Activated CD4-positive, alpha-beta T cell treated with anti-CD3 and anti-CD28 coated beads for 36 hours (primary cell): ENCODE measurements at regions not wholly inside any gene's neighbourhood (a gene's known extent, or its start where the extent isn't known, plus 50 kb on each side); places are given as distances from the start of the nearest gene placed in this dataset.

Experiments used
- ATAC-seq: fragments of 200-7000 bp; cut with Tn5 transposase; one replicate; pipeline ENCODE4 v1.10.0; 2021; ENCODE audit warnings: mild to moderate bottlenecking, moderate library complexity
- CTCF ChIA-PET: fragments of 350-600 bp; sonication (Branson Sonifier 250); formaldehyde crosslinking; loops from one replicate; lab custom pipeline; 2021; ENCODE audit warnings: antibody characterized with exemption; lab: Charles Lee
- POLR2A ChIA-PET: fragments of 350-600 bp; sonication (Branson Sonifier 250); formaldehyde crosslinking; loops from one replicate; lab custom pipeline; 2021; ENCODE audit warnings: antibody characterized with exemption, inconsistent platforms; lab: Charles Lee
- DNase-seq: peaks from one replicate; pipeline ENCODE4 v3.0.0-alpha.2; 2020
- H3K27ac Mint-ChIP-seq: one replicate; pipeline ENCODE4 v1.8.0; 2021; ENCODE audit warnings: mixed read lengths
- H3K27me3 Mint-ChIP-seq: one replicate; pipeline ENCODE4 v1.8.0; 2021; ENCODE audit warnings: mixed read lengths
- H3K36me3 Mint-ChIP-seq: one replicate; pipeline ENCODE4 v1.8.0; 2021; ENCODE audit warnings: low read depth, mixed read lengths
- H3K4me1 Mint-ChIP-seq: one replicate; pipeline ENCODE4 v1.8.0; 2021; ENCODE audit warnings: mixed read lengths
- H3K4me3 Mint-ChIP-seq: one replicate; pipeline ENCODE4 v1.8.0; 2021; ENCODE audit warnings: mild to moderate bottlenecking, moderate library complexity, mixed read lengths
- H3K9me3 Mint-ChIP-seq: one replicate; pipeline ENCODE4 v1.8.0; 2021; ENCODE audit warnings: low read depth, mixed read lengths
- intact Hi-C, 2 experiments: fragments of 100-400 bp; cut with DNase I in 1 of 2; cut with micrococcal nuclease in 1 of 2; formaldehyde crosslinking; loops; one replicate each; pipeline versions ENCODE4 v1.14.2 to v1.15.1; 2022 to 2024; cut with DNase I, micrococcal nuclease

DNA sequence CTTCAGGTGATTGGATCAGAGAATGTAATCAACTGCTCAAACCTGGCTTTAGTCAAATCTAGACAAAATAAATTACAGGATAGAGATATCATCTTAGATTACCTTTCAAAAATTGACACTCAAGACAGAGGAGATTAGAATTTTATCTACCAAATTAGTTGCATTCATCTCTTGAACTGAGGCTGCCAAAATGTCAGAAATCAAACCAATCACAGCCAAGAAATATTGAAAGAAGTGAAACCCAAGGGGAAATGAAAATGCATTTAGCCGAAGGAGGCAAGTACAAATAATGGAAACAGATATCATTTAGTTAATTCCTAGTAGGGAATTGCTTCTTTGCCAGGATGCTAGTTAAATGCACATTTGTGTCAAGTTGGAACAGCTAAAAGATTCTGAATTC lies 261.1 kb upstream of the PDZRN3 start:
- H3K27ac Mint-ChIP-seq: no peak overlapping the region
- no peak overlapping the region for H3K4me3 Mint-ChIP-seq
- ATAC-seq: no peak
- no peaks in the 10 kb centered on the region for H3K36me3 Mint-ChIP-seq
- intact Hi-C loops: no loop called here
- no peak for DNase-seq
- H3K9me3 Mint-ChIP-seq: peaks cover 8% of the 10 kb centered on the region
- POLR2A ChIA-PET: no interaction called here
- no peaks in the 10 kb centered on the region for H3K4me1 Mint-ChIP-seq
- CTCF ChIA-PET: no interaction called here
- H3K27me3 Mint-ChIP-seq: no peaks in the 10 kb centered on the region

DNA sequence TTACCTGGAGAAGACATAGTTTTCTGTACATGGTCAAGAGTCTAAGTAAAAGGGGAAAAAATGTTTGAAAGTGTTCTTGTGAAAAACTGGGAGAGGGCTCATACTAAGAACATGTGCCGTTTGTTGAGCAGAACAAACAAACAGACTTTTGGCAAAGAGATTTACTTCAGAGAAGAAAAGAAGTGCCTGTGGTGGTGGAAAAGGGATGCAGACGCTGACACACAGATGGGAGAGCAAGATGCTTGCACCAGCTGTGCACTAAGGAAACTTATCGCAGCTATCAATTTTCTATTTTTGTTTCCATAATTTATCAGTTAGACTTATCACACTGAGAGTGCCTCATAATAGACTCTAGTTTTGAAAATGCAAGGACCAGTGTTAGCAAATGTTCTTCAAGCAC lies 259.6 kb upstream of the PDZRN3 start:
- intact Hi-C loops: no loop called here
- Mint-ChIP-seq H3K9me3 (peaks cover 5% of the 10 kb centered on the region), H3K36me3 (no peaks in the 10 kb centered on the region), H3K27ac (no peak overlapping the region), H3K4me3 (no peak overlapping the region), H3K27me3 (no peaks in the 10 kb centered on the region), H3K4me1 (no peaks in the 10 kb centered on the region)
- POLR2A ChIA-PET: no interaction called here
- DNase-seq (no peak), ATAC-seq (no peak)
- CTCF ChIA-PET: no interaction called here

DNA sequence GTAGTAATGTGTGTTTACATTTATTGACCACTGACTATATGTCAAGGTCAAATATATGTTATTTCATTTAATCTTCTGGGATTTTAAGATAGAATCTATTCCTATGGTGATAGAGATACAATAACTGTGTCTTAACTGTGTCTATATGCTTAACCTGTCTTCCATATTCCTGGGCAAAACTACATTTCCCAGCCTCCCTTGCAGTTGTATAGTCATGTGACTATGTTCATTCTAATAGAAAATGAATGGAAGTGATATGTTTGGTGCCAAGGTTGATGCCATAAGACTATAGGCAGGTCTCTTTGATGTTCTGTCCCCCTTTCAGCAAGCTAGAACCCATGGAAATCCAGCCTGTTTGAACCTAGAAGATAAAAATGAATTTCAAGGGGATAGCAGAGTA lies 258.8 kb upstream of the PDZRN3 start:
- ChIA-PET POLR2A (no interaction called here), CTCF (no interaction called here)
- Mint-ChIP-seq H3K27ac (no peak overlapping the region), H3K4me1 (no peaks in the 10 kb centered on the region), H3K27me3 (no peaks in the 10 kb centered on the region), H3K9me3 (peaks cover 5% of the 10 kb centered on the region), H3K4me3 (no peak overlapping the region), H3K36me3 (no peaks in the 10 kb centered on the region)
- intact Hi-C loops: no loop called here
- DNase-seq (no peak), ATAC-seq (no peak)

DNA sequence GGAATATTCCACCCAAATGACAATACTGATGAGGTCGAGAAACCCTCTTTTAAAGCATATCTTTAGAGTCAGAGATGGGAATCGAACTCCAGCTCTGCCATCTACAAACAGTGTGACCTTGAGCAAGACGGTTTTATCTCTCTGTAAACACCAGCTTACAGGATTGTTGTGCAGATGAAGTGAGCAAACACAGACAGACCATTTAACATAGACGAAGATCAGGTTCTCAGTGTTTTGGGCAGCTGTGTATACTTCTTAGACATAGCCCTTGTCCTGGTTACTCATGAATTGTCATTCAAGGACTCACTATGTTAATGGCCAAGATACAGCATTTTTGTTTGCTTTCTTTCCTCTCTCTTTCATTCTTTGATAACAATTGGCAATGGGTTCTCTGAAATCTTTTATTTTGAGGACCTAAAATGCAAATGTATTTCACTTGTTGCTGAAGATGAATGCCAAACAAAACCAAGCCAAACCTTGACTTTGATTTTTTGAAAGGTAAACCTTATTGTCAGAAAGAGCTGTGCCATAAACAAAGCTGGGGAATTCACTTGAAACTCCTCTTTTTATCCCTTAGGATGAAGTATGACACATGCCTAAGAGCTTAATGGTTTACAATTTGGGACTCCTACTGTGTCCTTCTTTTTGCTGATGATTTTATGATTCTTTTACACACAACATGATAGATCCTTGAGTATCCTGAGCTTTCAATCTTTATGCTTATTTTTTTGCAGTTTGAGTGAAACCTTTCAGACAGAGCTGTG lies 250.0 kb upstream of the PDZRN3 start:
- ChIA-PET CTCF (no interaction called here), POLR2A (no interaction called here)
- no peaks in the 10 kb centered on the region for H3K9me3 Mint-ChIP-seq
- no peaks in the 10 kb centered on the region for H3K27me3 Mint-ChIP-seq
- DNase-seq (no peak), ATAC-seq (no peak)
- no peaks in the 10 kb centered on the region for H3K4me1 Mint-ChIP-seq
- intact Hi-C loops: no loop called here
- H3K36me3 Mint-ChIP-seq: no peaks in the 10 kb centered on the region
- H3K27ac Mint-ChIP-seq: no peak overlapping the region
- H3K4me3 Mint-ChIP-seq: no peak overlapping the region

DNA sequence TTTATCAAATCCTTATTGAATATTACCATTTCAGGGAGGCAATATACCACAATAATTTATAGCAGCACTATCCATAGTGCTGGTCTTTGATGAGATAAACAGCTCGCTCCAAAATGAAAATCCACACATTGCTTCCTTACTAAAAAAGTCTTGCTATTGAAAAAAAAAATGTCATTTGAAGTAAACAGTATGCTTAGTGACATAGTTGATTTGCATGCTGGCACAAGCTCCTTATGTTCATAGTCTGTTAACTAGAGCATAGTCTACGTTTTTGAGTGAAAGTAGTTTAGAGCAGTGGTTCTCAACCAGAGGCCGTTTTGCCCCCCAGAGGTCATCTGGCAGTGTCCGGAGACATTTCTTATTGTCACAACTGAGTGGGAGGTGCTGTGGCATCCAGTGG lies 249.4 kb upstream of the PDZRN3 start:
- intact Hi-C loops: no loop called here
- H3K4me3 Mint-ChIP-seq: no peak overlapping the region
- H3K27ac Mint-ChIP-seq: no peak overlapping the region
- CTCF ChIA-PET: no interaction called here
- DNase-seq: no peak
- POLR2A ChIA-PET: no interaction called here
- H3K9me3 Mint-ChIP-seq: no peaks in the 10 kb centered on the region
- H3K4me1 Mint-ChIP-seq: no peaks in the 10 kb centered on the region
- no peaks in the 10 kb centered on the region for H3K27me3 Mint-ChIP-seq
- no peaks in the 10 kb centered on the region for H3K36me3 Mint-ChIP-seq
- no peak for ATAC-seq

DNA sequence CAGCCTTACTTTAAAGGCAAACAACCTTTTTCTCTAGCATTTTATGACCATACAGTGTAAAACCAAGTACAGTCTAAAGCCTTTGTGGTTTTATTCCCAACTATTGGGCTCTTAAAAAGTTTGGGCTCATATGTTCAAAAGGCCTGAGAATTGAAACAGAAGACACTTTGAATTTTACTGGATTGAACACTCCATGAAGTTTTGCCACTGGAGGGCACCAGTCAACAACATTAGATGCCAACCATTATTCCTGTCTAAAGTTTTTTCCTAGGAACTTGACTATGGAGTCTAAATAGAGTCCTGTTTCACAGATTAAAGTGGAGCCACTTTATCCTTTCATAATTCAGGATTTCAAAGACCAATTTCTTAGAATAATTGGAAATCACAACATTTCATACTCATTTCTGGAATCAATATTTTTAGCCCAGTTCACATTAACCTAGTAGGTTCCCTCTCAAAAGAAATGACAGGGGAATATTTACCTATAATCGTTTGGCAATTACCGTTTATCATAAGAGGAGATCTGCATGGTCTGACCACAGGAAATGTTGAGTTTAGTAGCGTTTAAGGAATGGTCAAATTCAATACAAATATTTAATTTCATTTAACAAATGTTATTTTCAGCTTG lies 244.1 kb upstream of the PDZRN3 start:
- H3K36me3 Mint-ChIP-seq: no peaks in the 10 kb centered on the region
- no peak overlapping the region for H3K27ac Mint-ChIP-seq
- POLR2A ChIA-PET: no interaction called here
- intact Hi-C loops: no loop called here
- CTCF ChIA-PET: no interaction called here
- no peak for ATAC-seq
- no peak overlapping the region for H3K4me3 Mint-ChIP-seq
- H3K27me3 Mint-ChIP-seq: no peaks in the 10 kb centered on the region
- DNase-seq: no peak
- no peaks in the 10 kb centered on the region for H3K9me3 Mint-ChIP-seq
- H3K4me1 Mint-ChIP-seq: no peaks in the 10 kb centered on the region

DNA sequence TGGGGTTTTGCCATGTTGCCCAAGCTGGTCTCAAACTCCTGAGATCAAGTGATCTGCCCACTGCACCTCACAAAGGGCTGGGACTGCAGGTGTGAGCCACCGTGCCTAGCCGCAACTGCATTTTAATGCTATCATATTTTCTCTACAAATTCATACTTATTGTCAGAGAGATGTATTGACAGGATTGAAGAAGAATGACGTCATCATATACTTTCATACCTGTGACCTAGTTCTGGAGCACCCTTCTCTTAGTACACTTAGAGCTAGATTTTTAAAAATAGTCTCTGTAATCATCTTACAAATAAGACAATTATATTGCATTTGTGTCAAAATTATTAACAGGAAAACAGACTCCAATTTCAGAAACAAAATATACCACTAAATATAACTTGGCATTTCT lies 242.8 kb upstream of the PDZRN3 start:
- Mint-ChIP-seq H3K36me3 (no peaks in the 10 kb centered on the region), H3K27me3 (no peaks in the 10 kb centered on the region), H3K4me3 (no peak overlapping the region), H3K27ac (no peak overlapping the region), H3K9me3 (no peaks in the 10 kb centered on the region), H3K4me1 (no peaks in the 10 kb centered on the region)
- intact Hi-C loops: no loop called here
- ChIA-PET CTCF (no interaction called here), POLR2A (no interaction called here)
- no peak for ATAC-seq
- no peak for DNase-seq

DNA sequence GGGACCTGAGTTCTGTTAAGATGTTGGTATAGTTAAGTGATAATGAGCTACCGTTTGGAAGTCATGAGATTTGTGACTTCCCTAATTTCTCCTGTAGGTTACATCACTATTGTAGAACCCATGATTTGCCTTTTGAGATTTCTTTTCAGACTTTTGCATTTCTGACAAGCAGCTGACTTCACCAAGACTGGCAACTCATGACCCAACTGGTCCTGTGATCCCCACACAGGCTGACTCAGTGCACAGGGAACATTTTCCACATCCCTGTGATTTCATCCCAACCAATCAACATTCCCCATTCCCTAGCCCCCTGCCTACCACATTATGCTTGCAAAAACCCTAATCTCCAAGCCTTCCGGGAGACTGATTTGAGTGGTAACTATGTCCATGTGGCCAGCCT lies 242.1 kb upstream of the PDZRN3 start:
- CTCF ChIA-PET: no interaction called here
- DNase-seq: no peak
- Mint-ChIP-seq H3K27me3 (no peaks in the 10 kb centered on the region), H3K4me1 (no peaks in the 10 kb centered on the region), H3K27ac (no peak overlapping the region), H3K9me3 (no peaks in the 10 kb centered on the region), H3K4me3 (no peak overlapping the region), H3K36me3 (no peaks in the 10 kb centered on the region)
- ATAC-seq: no peak
- intact Hi-C loops: no loop called here
- POLR2A ChIA-PET: no interaction called here

DNA sequence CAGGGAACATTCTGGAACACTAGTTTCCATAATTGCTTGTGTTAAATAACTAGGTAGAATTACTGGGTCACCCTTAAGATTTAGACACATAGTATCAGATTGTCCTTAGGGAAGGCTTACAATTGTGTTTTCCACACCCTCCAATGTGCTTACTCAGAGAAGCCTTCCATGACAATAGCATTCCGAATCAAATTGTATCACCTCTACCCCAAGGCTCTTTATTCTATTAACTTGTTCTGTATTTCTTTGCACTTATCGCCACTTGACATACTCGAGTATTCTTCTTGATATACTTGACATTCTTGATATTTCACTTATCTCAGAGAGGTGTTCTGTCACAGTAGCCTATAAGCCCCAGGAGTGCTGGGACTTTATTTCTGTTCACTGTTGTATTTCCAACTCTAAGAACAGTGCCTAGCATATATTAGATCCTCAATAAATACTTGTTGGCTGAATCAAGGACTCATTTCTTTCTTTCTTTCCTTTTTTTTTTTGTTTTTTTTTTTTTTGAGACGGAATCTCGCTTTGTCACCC lies 238.9 kb upstream of the PDZRN3 start:
- H3K4me3 Mint-ChIP-seq: no peak overlapping the region
- no peaks in the 10 kb centered on the region for H3K9me3 Mint-ChIP-seq
- intact Hi-C loops: no loop called here
- no peaks in the 10 kb centered on the region for H3K27me3 Mint-ChIP-seq
- DNase-seq (no peak), ATAC-seq (no peak)
- ChIA-PET CTCF (interaction anchor here (0.7 kb wide), 1 partner anchor 856 kb away, joined by 3 read pairs; no protein-coding TSS in a partner anchor), POLR2A (no interaction called here)
- no peaks in the 10 kb centered on the region for H3K4me1 Mint-ChIP-seq
- H3K27ac Mint-ChIP-seq: no peak overlapping the region
- H3K36me3 Mint-ChIP-seq: no peaks in the 10 kb centered on the region

DNA sequence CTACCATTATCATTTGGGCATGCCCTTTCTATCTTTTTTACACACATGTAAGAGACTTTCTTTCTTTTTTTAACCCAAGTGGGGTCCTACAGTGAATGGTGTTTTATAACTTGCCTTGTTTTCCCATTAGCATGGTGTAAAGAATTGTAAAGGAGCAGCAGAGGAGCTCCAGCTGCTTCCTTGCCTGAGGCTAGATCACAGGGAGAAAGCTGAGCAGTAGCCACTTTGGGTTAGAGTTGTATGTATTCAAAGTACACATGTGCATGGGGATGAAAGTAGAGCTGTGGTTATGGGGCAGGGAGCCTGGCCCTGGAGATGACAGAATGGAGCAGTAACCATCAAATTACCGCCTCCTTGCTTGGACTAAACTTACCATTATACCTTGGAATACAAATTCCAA lies 231.1 kb upstream of the PDZRN3 start:
- ChIA-PET POLR2A (no interaction called here), CTCF (interaction anchor here (0.6 kb wide), 1 partner anchor 126 kb away, joined by 3 read pairs; no protein-coding TSS in a partner anchor)
- Mint-ChIP-seq H3K27ac (no peak overlapping the region), H3K4me3 (no peak overlapping the region), H3K9me3 (no peaks in the 10 kb centered on the region), H3K4me1 (no peaks in the 10 kb centered on the region), H3K36me3 (no peaks in the 10 kb centered on the region), H3K27me3 (no peaks in the 10 kb centered on the region)
- ATAC-seq: no peak
- no peak for DNase-seq
- intact Hi-C loops: no loop called here

DNA sequence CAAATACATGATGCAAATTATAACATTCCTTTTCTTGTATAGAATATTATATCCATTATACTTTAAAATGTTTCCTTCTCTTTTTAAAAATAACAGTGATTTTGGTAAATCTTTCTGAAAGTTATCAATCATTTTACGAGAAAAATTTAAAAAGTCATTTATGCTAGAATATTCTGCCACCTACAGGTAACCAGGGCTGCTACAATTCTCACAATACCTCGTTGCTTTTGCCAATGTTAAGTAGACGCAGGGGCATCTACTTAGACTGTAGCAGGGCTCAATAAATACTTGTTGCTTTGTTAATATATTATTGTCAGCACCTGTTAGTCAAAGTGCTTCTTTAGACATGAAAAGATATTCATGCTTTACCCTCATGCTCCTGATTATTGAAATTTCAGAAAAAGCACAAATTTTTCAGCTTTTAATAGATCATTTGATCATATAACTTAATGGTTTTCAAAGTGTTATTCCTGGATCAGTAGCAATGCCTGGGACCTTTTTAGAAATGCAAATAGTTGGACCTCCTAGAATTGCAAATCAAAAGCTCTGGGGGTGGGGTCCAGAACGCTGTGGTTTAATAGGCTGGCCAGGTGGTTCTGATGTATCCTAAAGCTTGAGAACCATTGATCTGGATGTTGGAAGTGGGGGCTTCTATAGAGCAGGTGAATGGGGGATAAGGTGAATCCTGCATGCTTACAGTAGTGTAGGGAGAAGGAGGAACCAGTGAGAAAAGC lies 223.6 kb upstream of the PDZRN3 start:
- DNase-seq (no peak), ATAC-seq (no peak)
- POLR2A ChIA-PET: no interaction called here
- H3K36me3 Mint-ChIP-seq: no peaks in the 10 kb centered on the region
- peaks cover 7% of the 10 kb centered on the region for H3K9me3 Mint-ChIP-seq
- no peaks in the 10 kb centered on the region for H3K4me1 Mint-ChIP-seq
- H3K27me3 Mint-ChIP-seq: peaks cover 2% of the 10 kb centered on the region
- H3K27ac Mint-ChIP-seq: no peak overlapping the region
- H3K4me3 Mint-ChIP-seq: no peak overlapping the region
- intact Hi-C loops: loop anchor here in 1 of 2 experiments (1.0 kb wide), 1 partner anchor 340 kb away; no protein-coding TSS in a partner anchor
- CTCF ChIA-PET: no interaction called here

DNA sequence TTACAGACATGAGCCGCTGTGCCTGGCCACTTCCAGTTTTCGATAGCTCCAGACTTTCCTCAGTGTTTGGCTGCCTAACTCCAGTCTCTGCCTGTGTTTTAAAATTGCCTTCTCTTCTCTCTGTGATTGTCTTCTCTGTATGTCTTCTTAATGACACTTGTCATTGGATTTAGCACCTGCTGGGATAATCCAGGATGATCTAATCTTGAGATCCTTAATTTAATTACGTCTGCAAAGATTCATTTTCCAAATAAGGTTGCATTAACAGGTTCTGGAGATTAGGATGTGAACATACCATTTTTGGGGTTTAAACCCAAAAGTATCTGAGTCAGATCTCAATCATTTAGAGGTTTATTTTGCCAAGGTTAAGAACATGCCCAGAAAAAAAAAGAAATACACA lies 222.2 kb upstream of the PDZRN3 start:
- Mint-ChIP-seq H3K4me1 (no peaks in the 10 kb centered on the region), H3K4me3 (no peak overlapping the region), H3K27ac (no peak overlapping the region), H3K9me3 (peaks cover 10% of the 10 kb centered on the region), H3K27me3 (peaks cover 2% of the 10 kb centered on the region), H3K36me3 (no peaks in the 10 kb centered on the region)
- ChIA-PET POLR2A (no interaction called here), CTCF (no interaction called here)
- intact Hi-C loops: no loop called here
- no peak for ATAC-seq
- no peak for DNase-seq
